ENCODE measurements at regions not wholly inside any gene's neighbourhood (a gene's known extent, or its start where the extent isn't known, plus 50 kb on each side); places are given as distances from the start of the nearest gene placed in this dataset.
A peak's percentile ranks its signal among the peaks of the same experiment; 100 is the strongest.
"Not testable (repeated sequence)": the region's sequence is repeated elsewhere in the genome, so short reads cannot be mapped to it uniquely, and the experiment has no call there.

GRCh38 chr3:157856078-157856939 is 249.9 kb downstream of the SHOX2 start:
- no peak for DNase-seq (ENCODE audit: low spot score)

DNA sequence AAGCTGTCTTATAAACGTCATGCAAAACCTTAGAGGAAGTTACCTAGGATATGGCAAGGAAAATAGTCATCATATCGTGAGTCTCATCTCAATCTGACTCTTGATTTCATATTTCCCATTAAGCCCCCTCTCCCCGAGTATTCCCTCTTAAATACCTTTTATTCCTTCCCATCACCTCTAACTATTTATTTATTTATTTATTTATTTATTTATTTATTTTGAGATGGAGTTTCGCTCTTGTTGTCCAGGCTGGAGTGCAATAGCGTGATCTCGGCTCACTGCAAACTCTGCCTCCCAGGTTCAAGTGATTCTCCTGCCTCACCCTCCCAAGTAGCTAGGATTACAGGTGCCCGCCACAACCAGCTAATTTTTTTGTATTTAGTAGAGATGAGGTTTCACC is 260.4 kb downstream of the SHOX2 start:
- not testable (repeated sequence) for H3K9me3 ChIP-seq (ENCODE audit: severe bottlenecking); H3K27ac ChIP-seq (ENCODE audit: poor library complexity, severe bottlenecking)

More at GRCh38 chr3:157856078-157856939, 249.9 kb downstream of the SHOX2 start:
- no peaks in the 10 kb centered on the region for H3K36me3 ChIP-seq (ENCODE audit: low read depth)
- H3K27me3 ChIP-seq (ENCODE audit: insufficient read depth, poor library complexity, severe bottlenecking): no peaks in the 10 kb centered on the region
- H3K27ac ChIP-seq (ENCODE audit: poor library complexity, severe bottlenecking): no peak overlapping the region
- no peak for TF ChIP-seq CTCF (IDR thresholded peaks at IDR 0.05; ENCODE audit: poor library complexity, severe bottlenecking)
- ATAC-seq (ENCODE audit: low read depth): peak; percentile 83
- no peaks in the 10 kb centered on the region for H3K4me1 ChIP-seq (ENCODE audit: insufficient read depth, poor library complexity, severe bottlenecking)
- no peak overlapping the region for H3K4me3 ChIP-seq (ENCODE audit: severe bottlenecking)
- no peaks in the 10 kb centered on the region for H3K9me3 ChIP-seq (ENCODE audit: severe bottlenecking)

DNA sequence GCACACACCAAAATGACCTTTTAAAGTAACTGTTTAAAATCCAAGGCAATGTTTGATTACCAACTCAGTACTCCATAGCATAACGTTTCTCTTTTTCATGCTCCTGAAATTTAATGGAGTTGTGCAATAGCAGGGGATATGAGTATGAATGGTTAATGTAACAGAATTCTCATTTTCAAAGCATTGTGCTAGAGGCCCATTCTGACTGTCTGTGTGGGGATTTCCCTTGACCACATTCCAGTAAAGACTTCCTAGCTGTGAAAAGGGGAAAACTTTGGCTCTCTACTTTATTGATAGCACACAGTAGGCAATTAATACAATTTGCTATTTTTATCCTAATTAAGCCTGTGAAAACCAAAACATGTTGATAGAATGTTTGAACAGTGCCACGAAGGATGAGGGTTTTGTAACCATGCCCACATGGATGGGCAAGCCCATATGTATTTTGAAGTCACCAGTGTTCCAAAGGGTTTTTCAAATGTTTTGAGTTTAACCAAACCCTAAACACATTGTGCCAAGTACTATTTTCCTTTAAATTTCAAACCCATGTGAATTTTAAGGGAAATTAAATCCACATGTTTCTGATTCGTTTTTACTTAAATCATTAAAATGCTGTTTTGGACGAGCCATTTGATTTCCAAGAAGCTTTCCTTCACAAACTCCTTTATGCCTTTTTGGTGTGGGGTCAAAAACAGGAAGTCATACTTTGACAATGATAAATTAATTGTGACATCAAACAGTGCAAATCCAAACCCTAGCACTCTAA is 261.2 kb downstream of the SHOX2 start:
- no peak overlapping the region for H3K27ac ChIP-seq (ENCODE audit: poor library complexity, severe bottlenecking)
- no peaks in the 10 kb centered on the region for H3K27me3 ChIP-seq (ENCODE audit: insufficient read depth, poor library complexity, severe bottlenecking)
- no peak overlapping the region for H3K4me3 ChIP-seq (ENCODE audit: severe bottlenecking)
- no peaks in the 10 kb centered on the region for H3K9me3 ChIP-seq (ENCODE audit: severe bottlenecking)
- DNase-seq (ENCODE audit: low spot score) (no peak), ATAC-seq (ENCODE audit: low read depth) (no peak)
- H3K36me3 ChIP-seq (ENCODE audit: low read depth): no peaks in the 10 kb centered on the region
- H3K4me1 ChIP-seq (ENCODE audit: insufficient read depth, poor library complexity, severe bottlenecking): no peaks in the 10 kb centered on the region
- no peak for TF ChIP-seq CTCF (IDR thresholded peaks at IDR 0.05; ENCODE audit: poor library complexity, severe bottlenecking)

More for the DNA sequence above, 260.4 kb downstream of the SHOX2 start:
- not testable (repeated sequence) for H3K27me3 ChIP-seq (ENCODE audit: insufficient read depth, poor library complexity, severe bottlenecking); ATAC-seq (ENCODE audit: low read depth); DNase-seq (ENCODE audit: low spot score); H3K4me1 ChIP-seq (ENCODE audit: insufficient read depth, poor library complexity, severe bottlenecking); H3K4me3 ChIP-seq (ENCODE audit: severe bottlenecking); H3K36me3 ChIP-seq (ENCODE audit: low read depth)

- no peak overlapping the region for H3K27ac ChIP-seq (ENCODE audit: poor library complexity, severe bottlenecking)
- ATAC-seq (ENCODE audit: low read depth): no peak
- no peaks in the 10 kb centered on the region for H3K4me1 ChIP-seq (ENCODE audit: insufficient read depth, poor library complexity, severe bottlenecking)
These were observed 262.0 kb downstream of the SHOX2 start for GRCh38 chr3:157844216-157844615.

More at GRCh38 chr3:157844216-157844615, 262.0 kb downstream of the SHOX2 start:
- H3K36me3 ChIP-seq (ENCODE audit: low read depth): no peaks in the 10 kb centered on the region
- no peaks in the 10 kb centered on the region for H3K9me3 ChIP-seq (ENCODE audit: severe bottlenecking)
- DNase-seq (ENCODE audit: low spot score): no peak
- TF ChIP-seq CTCF (IDR thresholded peaks at IDR 0.05; ENCODE audit: poor library complexity, severe bottlenecking): no peak
- no peaks in the 10 kb centered on the region for H3K27me3 ChIP-seq (ENCODE audit: insufficient read depth, poor library complexity, severe bottlenecking)
- H3K4me3 ChIP-seq (ENCODE audit: severe bottlenecking): no peak overlapping the region

Data from RWPE2 (cell line).